B cell (primary cell): ENCODE measurements at regions not wholly inside any gene's neighbourhood (a gene's known extent, or its start where the extent isn't known, plus 50 kb on each side); places are given as distances from the start of the nearest gene placed in this dataset.

Experiments used
- ATAC-seq: fragments of 200-7000 bp; cut with Tn5 transposase; one replicate; pipeline ENCODE4 v1.10.0; 2021; ENCODE audit warnings: low read depth, mild to moderate bottlenecking, moderate number of reproducible peaks, moderate library complexity
- CTCF ChIA-PET: fragments of 350-600 bp; sonication (Branson Sonifier 250); formaldehyde crosslinking; loops from one replicate; lab custom pipeline; 2021; ENCODE audit warnings: antibody characterized with exemption, inconsistent platforms; lab: Charles Lee
- POLR2A ChIA-PET: fragments of 350-600 bp; sonication (Branson Sonifier 250); formaldehyde crosslinking; loops from one replicate; lab custom pipeline; 2021; ENCODE audit warnings: antibody characterized with exemption; lab: Charles Lee
- DNase-seq: peaks from one replicate; pipeline ENCODE4 v3.0.0; 2013
- H2AFZ ChIP-seq: 2 replicates; pipeline ENCODE4 v1.6.1; 2012; ENCODE audit warnings: mild to moderate bottlenecking, low read depth, low read length; ENCODE audit not compliant: insufficient read depth, poor library complexity, severe bottlenecking
- H3K27ac ChIP-seq, 2 donors: 1 replicate in 1 of 2; 2 replicates in 1 of 2; pipeline ENCODE4 v1.5.1; 2012 to 2013; ENCODE audit warnings: low read length in 2 of 2, mild to moderate bottlenecking in 2 of 2, moderate library complexity in 1 of 2
- H3K27me3 ChIP-seq, 4 experiments: fragments of 200-600 bp in 1 of 4; sonication (generic) in 1 of 4; replicated peaks in 1 of 4; 1 replicate in 2 of 4; 2 replicates in 2 of 4; pipeline versions ENCODE4 v1.6.1 to v1.7.0; 2013 to 2016; ENCODE audit warnings: low read length in 3 of 4, mild to moderate bottlenecking in 2 of 4, mixed read lengths in 1 of 4, moderate library complexity in 1 of 4; ENCODE audit not compliant: insufficient read depth in 4 of 4, control insufficient read depth in 3 of 4; ENCODE audit errors: control extremely low read depth in 1 of 4
- H3K36me3 ChIP-seq, 2 experiments: replicated peaks in 1 of 2; 1 replicate in 1 of 2; 2 replicates in 1 of 2; pipeline versions ENCODE4 v1.6.1 to v1.7.1; 2013; ENCODE audit warnings: low read length in 1 of 2; ENCODE audit not compliant: insufficient read depth in 2 of 2, control insufficient read depth in 1 of 2; ENCODE audit errors: control extremely low read depth in 1 of 2, extremely low read depth in 1 of 2
- H3K4me1 ChIP-seq, 2 donors: fragments of 200-600 bp in 1 of 2; sonication (generic) in 1 of 2; 1 replicate in 1 of 2; 2 replicates in 1 of 2; pipeline versions ENCODE4 v1.5.1 to v1.6.1; 2013 to 2017; ENCODE audit warnings: low read length in 2 of 2; ENCODE audit not compliant: control insufficient read depth in 2 of 2, insufficient read depth in 2 of 2
- H3K4me2 ChIP-seq: replicated peaks from 2 replicates; pipeline ENCODE3; 2012; ENCODE audit warnings: mild to moderate bottlenecking, low read depth, low read length; ENCODE audit not compliant: poor library complexity, severe bottlenecking
- H3K4me3 ChIP-seq, 5 experiments: fragments of 200-600 bp in 1 of 5; sonication (generic) in 1 of 5; 1 replicate in 3 of 5; 2 replicates in 2 of 5; pipeline versions ENCODE4 v1.5.1 to v1.7.0; 2011 to 2016; ENCODE audit warnings: low read length in 4 of 5, mild to moderate bottlenecking in 4 of 5, low read depth in 2 of 5, control low read depth in 1 of 5, moderate library complexity in 1 of 5; ENCODE audit not compliant: insufficient read depth in 1 of 5; ENCODE audit errors: control extremely low read depth in 1 of 5, extremely low read depth in 1 of 5
- H3K79me2 ChIP-seq: fragments of 200-600 bp; sonication (generic); one replicate; pipeline ENCODE4 v1.6.0; 2016; ENCODE audit warnings: low read length; ENCODE audit not compliant: control insufficient read depth, insufficient read depth
- H3K9ac ChIP-seq: fragments of 200-600 bp; sonication (generic); 2 replicates; pipeline ENCODE4 v1.6.1; 2017; ENCODE audit warnings: mild to moderate bottlenecking, low read length, moderate library complexity
- H3K9me3 ChIP-seq, 3 donors: one replicate each; pipeline versions ENCODE4 v1.6.1 to v1.7.1; 2013; ENCODE audit warnings: low read length in 2 of 3; ENCODE audit not compliant: control insufficient read depth in 2 of 3, insufficient read depth in 1 of 3; ENCODE audit errors: control extremely low read depth in 1 of 3
- H4K20me1 ChIP-seq: 2 replicates; pipeline ENCODE4 v1.6.0; 2012; ENCODE audit warnings: mild to moderate bottlenecking, low read length; ENCODE audit not compliant: insufficient read depth, control insufficient read depth, poor library complexity, severe bottlenecking
- H3K27ac Mint-ChIP-seq: one replicate; pipeline ENCODE4 v1.8.0; 2021; ENCODE audit warnings: mixed read lengths
- H3K27me3 Mint-ChIP-seq: one replicate; pipeline ENCODE4 v1.8.0; 2021; ENCODE audit warnings: mixed read lengths
- H3K4me1 Mint-ChIP-seq: one replicate; pipeline ENCODE4 v1.8.0; 2021; ENCODE audit warnings: mixed read lengths
- H3K4me3 Mint-ChIP-seq: one replicate; pipeline ENCODE4 v1.8.0; 2021; ENCODE audit warnings: mixed read lengths
- H3K9me3 Mint-ChIP-seq: one replicate; pipeline ENCODE4 v1.8.0; 2022; ENCODE audit warnings: mixed read lengths; ENCODE audit not compliant: insufficient read depth
- CTCF ChIP-seq: fragments of 200-600 bp; IDR thresholded peaks from one replicate; pipeline ENCODE4 v1.8.0; 2022; ENCODE audit warnings: antibody characterized with exemption, mild to moderate bottlenecking
- EZH2 ChIP-seq: IDR thresholded peaks from 2 replicates; pipeline ENCODE4 v1.6.1; 2012; ENCODE audit warnings: borderline replicate concordance, low read depth, mild to moderate bottlenecking, moderate library complexity, low read length; ENCODE audit not compliant: insufficient read depth, poor library complexity, severe bottlenecking
- WGBS: methylation state at CpG from one replicate; pipeline ENCODE4 v1.1.5; 2013; ENCODE audit warnings: missing lambda C conversion rate; ENCODE audit not compliant: insufficient coverage; 5-methylcytosine and 5-hydroxymethylcytosine counted together
- intact Hi-C: fragments of 100-400 bp; cut with micrococcal nuclease; formaldehyde crosslinking; loops from one replicate; pipeline ENCODE4 v1.10.0; 2022

GRCh38 chr17:72518753-72519597 lies 398.2 kb downstream of the SOX9 start:
- TF ChIP-seq EZH2 (no peak), CTCF (no peak)
- H3K4me1 Mint-ChIP-seq: peaks cover 4% of the 10 kb centered on the region
- H3K4me3 Mint-ChIP-seq: no peak overlapping the region
- H3K4me3 ChIP-seq: no peak overlapping the region
- no peak overlapping the region for H3K9ac ChIP-seq
- ChIA-PET CTCF (no interaction called here), POLR2A (interaction anchor here (0.6 kb wide), 1 partner anchor 93 kb away, joined by 3 read pairs; no protein-coding TSS in a partner anchor)
- no peaks in the 10 kb centered on the region for H3K4me1 ChIP-seq
- no peak overlapping the region for H3K27ac Mint-ChIP-seq
- no peak for ATAC-seq
- H3K9me3 ChIP-seq: peaks cover 0 to 8% (median 0%) of the 10 kb centered on the region in 3 donors
- H3K36me3 ChIP-seq: no peaks in the 10 kb centered on the region
- H3K4me2 ChIP-seq: no peak overlapping the region
- intact Hi-C loops: no loop called here
- WGBS: 36% methylated on average over 18 of the region's 25 CpGs
- DNase-seq: no peak
- H2AFZ ChIP-seq: no peak overlapping the region
- peaks cover 21% of the 10 kb centered on the region for H3K27me3 Mint-ChIP-seq
- H3K27ac ChIP-seq: no peak overlapping the region
- H3K27me3 ChIP-seq: peaks cover 0 to 11% (median 2%) of the 10 kb centered on the region in 4 experiments
- no peaks in the 10 kb centered on the region for H4K20me1 ChIP-seq
- H3K9me3 Mint-ChIP-seq: no peaks in the 10 kb centered on the region
- H3K79me2 ChIP-seq: no peaks in the 10 kb centered on the region

- TF ChIP-seq CTCF: no peak
- TF ChIP-seq EZH2: no peak
- H3K9me3 Mint-ChIP-seq: no peaks in the 10 kb centered on the region
- H3K27me3 Mint-ChIP-seq: peaks cover 17% of the 10 kb centered on the region
- Histone ChIP-seq H3K9ac (no peak overlapping the region), H3K27ac (no peak overlapping the region), H3K4me1 (no peaks in the 10 kb centered on the region), H3K4me2 (no peak overlapping the region), H3K79me2 (no peaks in the 10 kb centered on the region), H2AFZ (no peak overlapping the region), H4K20me1 (no peaks in the 10 kb centered on the region), H3K4me3 (no peak overlapping the region), H3K27me3 (peaks cover 0 to 11% (median 2%) of the 10 kb centered on the region in 4 experiments), H3K36me3 (no peaks in the 10 kb centered on the region), H3K9me3 (peaks cover 0 to 8% (median 0%) of the 10 kb centered on the region in 3 donors)
- ChIA-PET CTCF (no interaction called here), POLR2A (interaction anchor here (0.6 kb wide), 1 partner anchor 94 kb away, joined by 3 read pairs; no protein-coding TSS in a partner anchor)
- intact Hi-C loops: no loop called here
- WGBS: 89% methylated on average over 2 of the region's 6 CpGs
- DNase-seq: no peak
- H3K27ac Mint-ChIP-seq: no peak overlapping the region
- no peak overlapping the region for H3K4me3 Mint-ChIP-seq
- peaks cover 4% of the 10 kb centered on the region for H3K4me1 Mint-ChIP-seq
- no peak for ATAC-seq
These were observed 398.7 kb downstream of the SOX9 start for GRCh38 chr17:72519598-72519936.
